ENCODE measurements at regions not wholly inside any gene's neighbourhood (a gene's known extent, or its start where the extent isn't known, plus 50 kb on each side); places are given as distances from the start of the nearest gene placed in this dataset.
"Not testable (repeated sequence)": the region's sequence is repeated elsewhere in the genome, so short reads cannot be mapped to it uniquely, and the experiment has no call there.

- Histone ChIP-seq H3K4me3 (no peak overlapping the region), H3K4me1 (no peaks in the 10 kb centered on the region), H3K9me3 (peaks cover 0 to 40% of the 10 kb centered on the region in 2 donors), H3K36me3 (no peaks in the 10 kb centered on the region), H3K27me3 (no peaks in the 10 kb centered on the region), H3K27ac (no peak overlapping the region)
- DNase-seq (peak in 1 of 4 donors; percentile 55), ATAC-seq (no peak)
- TF ChIP-seq CTCF (IDR thresholded peaks at IDR 0.05), result no peak
- intact Hi-C loops (cut with DNase I), result no loop called here
These were observed 93.2 kb upstream of the IMPG1 start for GRCh38 chr6:76165471-76166221.

- Histone ChIP-seq H3K36me3 (no peaks in the 10 kb centered on the region), H3K27ac (no peak overlapping the region), H3K9me3 (peaks cover 0 to 65% of the 10 kb centered on the region in 2 donors), H3K27me3 (no peaks in the 10 kb centered on the region), H3K4me3 (no peak overlapping the region), H3K4me1 (no peaks in the 10 kb centered on the region)
- no peak for TF ChIP-seq CTCF (IDR thresholded peaks at IDR 0.05)
- DNase-seq (no peak), ATAC-seq (no peak)
- intact Hi-C loops (cut with DNase I), result no loop called here
These were observed 90.3 kb upstream of the IMPG1 start for GRCh38 chr6:76162811-76163210.

- DNase-seq; H3K27ac ChIP-seq; intact Hi-C loops (cut with DNase I); H3K4me1 ChIP-seq; H3K36me3 ChIP-seq; H3K4me3 ChIP-seq; ATAC-seq; H3K27me3 ChIP-seq: not testable (repeated sequence)
- peaks cover 0 to 51% of the 10 kb centered on the region in 2 donors for H3K9me3 ChIP-seq
These were observed 85.3 kb upstream of the IMPG1 start for GRCh38 chr6:76157800-76158199.

GRCh38 chr6:76135481-76135880 lies 63.0 kb upstream of the IMPG1 start:
- Histone ChIP-seq H3K4me1 (no peaks in the 10 kb centered on the region), H3K36me3 (no peaks in the 10 kb centered on the region), H3K27me3 (no peaks in the 10 kb centered on the region), H3K9me3 (peaks cover 0 to 10% of the 10 kb centered on the region in 2 donors), H3K4me3 (no peak overlapping the region), H3K27ac (no peak overlapping the region)
- TF ChIP-seq CTCF (IDR thresholded peaks at IDR 0.05), result no peak
- no peak for ATAC-seq
- intact Hi-C loops (cut with DNase I), result no loop called here
- DNase-seq, result no peak

- Histone ChIP-seq H3K27me3 (no peaks in the 10 kb centered on the region), H3K9me3 (peaks cover 0 to 9% of the 10 kb centered on the region in 2 donors), H3K27ac (no peak overlapping the region), H3K4me3 (no peak overlapping the region), H3K4me1 (no peaks in the 10 kb centered on the region), H3K36me3 (no peaks in the 10 kb centered on the region)
- ATAC-seq (no peak), DNase-seq (no peak)
- no peak for TF ChIP-seq CTCF (IDR thresholded peaks at IDR 0.05)
- intact Hi-C loops (cut with DNase I), result no loop called here
These were observed 62.2 kb upstream of the IMPG1 start for GRCh38 chr6:76134651-76135050.

- peaks cover 0 to 13% of the 10 kb centered on the region in 2 donors for H3K9me3 ChIP-seq
- H3K27me3 ChIP-seq, result no peaks in the 10 kb centered on the region
- peak in 1 of 4 donors; percentile 3 for DNase-seq
- H3K27ac ChIP-seq, result no peak overlapping the region
- H3K4me3 ChIP-seq, result no peak overlapping the region
- no peak for ATAC-seq
- TF ChIP-seq CTCF (IDR thresholded peaks at IDR 0.05), result no peak
- H3K36me3 ChIP-seq, result no peaks in the 10 kb centered on the region
- intact Hi-C loops (cut with DNase I), result no loop called here
- no peaks in the 10 kb centered on the region for H3K4me1 ChIP-seq
These were observed 51.6 kb upstream of the IMPG1 start for GRCh38 chr6:76124018-76124417.
